ENCODE measurements at regions not wholly inside any gene's neighbourhood (a gene's known extent, or its start where the extent isn't known, plus 50 kb on each side); places are given as distances from the start of the nearest gene placed in this dataset.

GRCh38 chr7:46852795-46853194 lies 729.1 kb downstream of the TNS3 start:
- TF ChIP-seq CTCF (IDR thresholded peaks at IDR 0.05) (no peak), SMAD3 (CRISPR knock-in tag; IDR thresholded peaks at IDR 0.05; ENCODE audit: borderline replicate concordance) (no peak), IRF1 (CRISPR knock-in tag; IDR thresholded peaks at IDR 0.05) (no peak), ZNF425 (CRISPR knock-in tag; conservative IDR thresholded peaks at IDR 0.05) (no peak), USF1 (CRISPR knock-in tag; IDR thresholded peaks at IDR 0.05) (no peak), ZNF232 (CRISPR knock-in tag; IDR thresholded peaks at IDR 0.05) (no peak), SP1 (CRISPR knock-in tag; conservative IDR thresholded peaks at IDR 0.05) (no peak), GABPB1 (CRISPR knock-in tag; IDR thresholded peaks at IDR 0.05) (no peak), ZNF532 (CRISPR knock-in tag; IDR thresholded peaks at IDR 0.05; ENCODE audit: borderline replicate concordance) (no peak)
